HG02642 (cell line): ENCODE measurements at regions not wholly inside any gene's neighbourhood (a gene's known extent, or its start where the extent isn't known, plus 50 kb on each side); places are given as distances from the start of the nearest gene placed in this dataset.

Experiments
- ATAC-seq: cut with Tn5 transposase; IDR thresholded peaks from one replicate; pipeline ENCODE4 v1.9.1; 2021; ENCODE audit warnings: mild to moderate bottlenecking; ENCODE audit not compliant: unreplicated experiment, poor library complexity

DNA sequence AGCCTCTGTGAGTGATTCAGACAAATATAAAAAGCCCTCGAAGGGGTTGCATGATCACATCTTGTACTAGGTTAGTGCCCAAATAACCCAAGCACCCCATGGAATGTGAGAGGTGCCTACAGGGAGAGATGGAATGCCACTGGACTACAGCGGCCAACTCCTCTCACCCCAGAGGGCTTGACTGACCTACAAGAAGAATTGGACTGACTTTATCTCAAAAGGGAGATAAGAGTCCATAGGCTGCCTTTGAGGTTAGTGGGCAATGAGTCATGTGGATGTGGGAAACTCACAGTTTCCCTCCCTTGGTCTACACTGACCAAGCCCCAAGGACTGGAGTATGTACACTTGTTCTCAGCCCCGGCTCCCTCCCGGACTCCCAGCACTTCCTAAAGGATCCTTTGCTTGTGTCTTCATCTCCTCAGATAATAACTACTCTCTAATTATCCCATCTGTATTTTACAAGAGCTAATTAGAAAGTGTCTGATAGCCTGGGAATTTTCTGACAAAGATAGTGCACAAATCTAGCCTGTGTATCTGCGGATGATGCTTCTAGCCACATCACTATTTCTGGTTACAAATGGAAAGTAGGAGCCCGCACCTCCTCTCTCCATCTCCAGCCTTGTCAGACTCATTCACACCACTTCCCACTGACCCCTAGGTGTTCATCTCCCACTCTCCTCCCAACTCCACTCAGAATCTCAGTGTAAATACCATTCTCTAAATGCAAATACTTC is 547.8 kb upstream of the TBL1XR1 start:
- ATAC-seq = no peak

DNA sequence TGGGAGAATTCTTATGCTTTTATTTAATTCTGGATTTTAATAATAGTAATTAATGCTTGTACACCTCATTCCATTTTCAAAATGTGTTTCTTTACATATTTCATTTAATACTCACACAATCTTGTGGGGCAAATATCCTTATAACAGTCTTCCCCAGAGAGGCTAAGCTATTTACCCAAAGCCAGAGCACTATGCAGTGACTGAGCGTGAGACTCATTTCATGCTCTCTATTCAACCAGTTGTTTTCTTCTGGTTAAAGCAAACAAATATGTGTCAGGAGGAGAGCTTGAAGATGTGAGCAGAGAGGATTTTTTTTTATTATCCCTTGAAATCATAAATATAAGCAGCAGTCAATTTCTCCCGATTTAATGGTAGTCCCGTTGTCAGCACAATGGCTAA is 548.3 kb upstream of the TBL1XR1 start:
- ATAC-seq = no peak

DNA sequence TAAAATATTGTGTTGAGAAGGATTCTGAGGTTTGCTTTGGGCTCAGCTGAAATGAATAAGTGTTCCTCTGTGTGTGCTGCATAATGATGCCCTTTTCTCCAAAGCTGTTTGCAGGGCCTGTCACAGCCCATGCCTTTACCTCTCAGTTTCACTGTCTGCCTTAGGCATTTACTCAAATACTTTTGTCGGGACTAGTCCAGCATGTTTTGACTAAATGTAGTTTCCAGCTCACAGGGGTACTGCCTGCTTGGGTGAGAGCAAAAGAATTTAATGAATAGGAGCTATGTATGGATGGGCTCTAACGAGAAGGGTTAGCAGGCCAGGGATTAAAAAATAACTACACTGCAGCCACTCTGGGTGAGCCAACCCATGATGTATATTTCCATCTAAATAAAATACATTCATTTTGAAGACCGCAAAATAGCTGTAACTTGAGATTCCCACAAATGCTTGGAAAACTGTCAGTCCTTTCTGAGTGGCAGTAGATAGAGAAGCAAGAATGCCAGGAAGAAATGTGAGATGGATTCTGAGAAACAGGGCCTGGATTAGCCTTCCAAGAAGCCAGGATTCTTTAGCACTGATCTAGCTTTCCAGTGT is 549.2 kb upstream of the TBL1XR1 start:
- ATAC-seq = no peak

DNA sequence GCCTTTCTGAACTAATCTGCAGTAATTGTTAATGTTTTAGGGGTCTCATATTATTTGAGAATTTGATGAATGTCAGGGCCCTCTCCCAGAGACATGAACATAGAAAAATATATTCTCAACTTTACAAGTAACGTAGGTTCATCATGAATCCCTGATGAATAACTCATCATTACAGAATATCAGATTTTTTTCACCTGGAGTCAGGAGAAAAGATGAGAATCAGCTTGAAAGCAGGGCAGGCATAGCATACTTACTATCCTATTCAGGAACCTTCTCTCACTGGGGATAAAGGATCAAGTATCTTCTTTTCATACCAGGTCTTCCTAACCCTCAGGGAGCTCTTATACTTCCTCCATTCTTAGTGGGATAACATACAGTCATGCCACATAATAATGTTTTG is 552.6 kb upstream of the TBL1XR1 start:
- no peak for ATAC-seq

DNA sequence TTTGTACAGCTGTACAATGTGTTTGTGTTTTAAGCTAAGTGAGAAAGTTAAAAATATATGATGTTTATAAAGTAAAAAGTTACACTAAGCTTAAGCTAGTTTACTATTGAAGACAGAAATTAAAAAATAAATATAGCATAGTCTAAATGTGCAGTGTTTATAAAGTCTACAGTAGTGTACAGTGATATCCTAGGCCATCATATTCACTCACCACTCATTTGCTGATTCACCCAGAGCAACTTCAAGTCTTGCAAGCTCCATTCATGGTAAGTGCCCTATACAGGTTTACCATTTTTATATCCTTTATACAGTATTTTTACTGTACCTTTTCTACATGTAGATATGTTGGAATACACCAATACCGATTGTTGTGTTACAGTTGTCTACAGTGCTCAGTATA is 553.2 kb upstream of the TBL1XR1 start:
- ATAC-seq = no peak

DNA sequence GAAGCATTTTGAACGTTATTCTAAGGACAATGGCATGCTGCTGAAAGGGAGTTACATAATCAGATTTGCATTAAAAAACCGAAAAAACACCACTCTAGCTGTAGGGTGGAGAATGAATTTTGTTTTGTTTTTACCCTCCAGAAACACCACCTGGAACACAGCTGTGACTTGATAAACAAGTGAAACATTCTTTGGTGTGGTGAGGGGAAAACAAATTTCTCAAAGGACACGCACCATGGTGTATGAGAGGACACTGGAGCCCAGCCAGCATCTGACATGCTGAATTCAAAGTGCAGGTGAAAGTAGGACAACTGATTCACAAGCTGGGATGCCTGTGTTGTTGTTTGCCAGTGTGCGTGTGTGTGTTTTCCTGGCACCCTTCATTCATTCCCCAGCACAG is 554.5 kb upstream of the TBL1XR1 start:
- peak; percentile 58 for ATAC-seq

DNA sequence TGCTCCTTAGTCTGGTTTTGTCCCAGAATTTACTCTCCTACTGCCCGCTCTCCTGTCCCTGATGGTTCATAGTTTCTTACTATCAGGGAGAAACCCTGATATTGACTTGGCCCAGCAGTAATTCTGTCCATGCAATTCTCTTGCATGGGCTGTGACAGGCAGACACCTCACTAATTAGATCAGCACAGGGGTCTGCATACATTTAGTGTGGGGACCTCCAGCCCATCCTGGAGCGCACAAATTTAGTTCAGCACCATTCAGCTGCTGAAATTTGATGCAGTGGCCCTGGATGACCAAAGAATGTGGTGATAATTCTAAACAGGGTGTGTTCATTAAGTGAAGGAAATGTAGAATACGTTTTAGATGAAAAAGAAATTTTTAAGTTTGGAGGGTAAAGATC is 555.5 kb upstream of the TBL1XR1 start:
- ATAC-seq = no peak

DNA sequence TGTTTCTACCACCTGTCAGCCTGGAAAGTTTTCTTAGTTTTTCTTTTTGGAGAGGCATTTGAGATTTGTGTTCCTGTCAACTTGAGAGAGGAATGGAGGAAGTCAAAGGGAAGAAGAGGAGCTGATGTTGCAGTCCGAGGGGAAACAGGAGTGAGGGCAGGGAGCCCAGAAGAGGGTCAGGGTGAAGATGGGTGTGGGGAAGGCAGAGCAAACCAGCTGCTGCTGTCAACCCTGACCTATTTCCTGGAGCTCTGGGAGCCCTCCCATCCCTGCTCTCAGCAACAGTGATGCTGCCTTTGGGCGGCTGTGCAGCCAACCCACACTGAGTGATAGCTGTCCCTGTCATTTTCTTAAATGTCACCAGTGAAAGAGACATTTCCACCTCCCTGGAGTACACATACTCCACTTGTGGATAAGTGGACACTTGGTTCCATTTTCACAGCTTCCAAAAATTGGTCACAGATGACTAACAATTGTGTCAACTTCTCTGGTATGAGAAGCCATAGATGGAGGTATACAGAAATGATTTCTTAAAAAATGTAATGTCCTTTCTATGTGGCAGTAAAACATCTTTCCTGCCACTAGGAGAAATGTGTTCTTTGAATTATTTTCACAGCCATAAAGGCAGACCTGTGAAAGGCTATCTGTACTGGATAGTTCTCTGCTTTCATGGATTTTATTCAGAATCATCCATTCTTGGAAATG is 556.3 kb upstream of the TBL1XR1 start:
- no peak for ATAC-seq

DNA sequence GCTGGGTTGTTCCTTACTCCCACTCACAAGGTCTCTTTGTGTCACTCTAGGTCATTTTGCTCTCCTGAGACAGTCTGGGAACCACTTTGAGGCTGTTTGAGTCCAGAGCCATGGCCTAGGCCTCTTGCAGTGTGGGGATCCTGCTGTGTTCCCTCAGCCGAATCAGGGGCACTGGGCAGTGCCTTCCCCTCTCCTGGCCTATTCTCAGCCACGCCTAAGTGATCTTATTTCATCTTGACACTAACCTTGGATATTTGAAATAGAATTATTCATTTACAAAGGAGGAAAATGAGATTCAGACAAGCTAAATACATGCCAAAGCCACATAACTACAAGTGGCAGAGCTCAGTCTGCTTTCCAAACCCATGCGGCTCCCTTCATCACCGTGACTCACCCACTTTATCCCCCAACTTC is 557.2 kb upstream of the TBL1XR1 start:
- ATAC-seq = no peak

DNA sequence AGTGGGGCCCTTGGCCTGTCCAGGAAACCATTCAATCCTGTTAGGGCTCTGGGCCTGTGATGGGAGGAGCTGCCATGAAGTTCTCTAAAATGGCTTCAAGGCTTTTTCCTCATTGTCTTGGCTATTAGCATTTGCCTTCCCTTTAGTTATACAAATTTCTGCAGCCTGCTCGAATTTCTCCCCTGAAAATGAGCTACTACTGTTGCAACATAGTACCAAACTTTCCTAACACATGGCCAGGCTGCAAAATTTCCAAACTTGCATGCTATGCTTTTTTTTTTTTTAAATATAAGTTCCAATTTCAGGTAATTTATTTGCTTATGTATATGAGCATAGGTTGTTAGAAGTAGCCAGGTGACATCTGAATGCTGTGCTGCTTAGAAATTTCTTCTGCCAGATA is 560.8 kb upstream of the TBL1XR1 start:
- ATAC-seq = no peak

DNA sequence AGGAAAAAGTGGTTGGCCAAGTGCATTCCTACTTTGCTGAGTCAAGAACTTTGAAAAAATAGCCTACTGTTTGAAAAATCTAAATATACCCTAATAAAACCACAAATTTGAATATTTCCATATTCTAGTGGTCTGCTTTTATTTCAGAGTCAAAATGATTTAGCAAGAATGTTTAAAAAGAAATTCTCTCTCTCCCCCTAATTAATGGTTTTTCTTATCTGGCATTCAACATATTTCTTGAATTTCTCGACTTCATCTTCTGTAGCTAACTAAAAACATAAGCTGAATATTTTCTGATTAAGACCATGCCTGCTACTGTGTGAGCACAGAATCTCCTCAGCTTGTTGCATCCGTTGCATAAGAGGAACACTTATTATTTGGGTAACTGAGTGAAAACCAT is 563.5 kb upstream of the TBL1XR1 start:
- no peak for ATAC-seq

DNA sequence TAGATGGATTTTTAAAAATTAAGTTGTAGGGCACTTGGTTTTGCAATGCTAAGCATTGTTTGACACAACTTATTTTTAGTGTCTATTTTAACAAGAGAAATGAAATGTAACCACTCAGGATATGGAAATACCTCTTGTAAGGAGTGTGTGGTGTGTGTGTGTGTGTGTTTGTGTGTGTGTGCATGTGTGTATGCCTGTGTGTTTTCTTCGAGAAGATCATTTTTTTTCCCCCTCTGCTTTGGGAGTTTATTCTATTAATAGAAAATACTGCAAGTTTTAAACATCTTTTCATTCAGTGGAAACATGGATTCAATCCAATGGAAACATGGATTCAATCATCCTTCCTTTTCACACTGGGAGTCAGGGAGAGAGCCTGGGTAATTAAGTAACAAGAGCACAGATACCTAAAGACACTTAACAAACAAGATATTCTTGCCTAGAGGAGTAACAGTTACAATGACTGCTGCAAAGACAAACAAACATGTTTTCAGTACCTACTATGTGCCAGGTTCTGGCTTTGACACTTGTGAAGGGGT is 567.2 kb upstream of the TBL1XR1 start:
- no peak for ATAC-seq

DNA sequence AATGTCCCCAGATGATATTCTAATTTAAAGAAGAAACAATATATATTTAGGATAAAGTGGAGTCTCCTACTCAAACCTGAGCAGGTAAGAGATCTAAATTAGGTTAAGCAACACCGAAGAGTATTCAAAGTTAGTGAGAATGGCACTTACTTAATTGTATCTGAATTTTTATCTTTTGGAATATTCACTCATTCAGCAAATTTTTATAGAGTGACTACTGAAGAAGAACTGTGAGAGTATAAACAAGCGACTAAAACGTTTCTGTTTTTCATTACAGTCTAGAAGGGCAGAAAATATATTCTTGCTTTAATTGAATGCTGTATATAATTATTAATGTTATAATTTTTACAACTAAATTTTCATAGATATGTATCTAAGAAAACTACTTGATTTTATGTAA is 567.7 kb upstream of the TBL1XR1 start:
- ATAC-seq = no peak

DNA sequence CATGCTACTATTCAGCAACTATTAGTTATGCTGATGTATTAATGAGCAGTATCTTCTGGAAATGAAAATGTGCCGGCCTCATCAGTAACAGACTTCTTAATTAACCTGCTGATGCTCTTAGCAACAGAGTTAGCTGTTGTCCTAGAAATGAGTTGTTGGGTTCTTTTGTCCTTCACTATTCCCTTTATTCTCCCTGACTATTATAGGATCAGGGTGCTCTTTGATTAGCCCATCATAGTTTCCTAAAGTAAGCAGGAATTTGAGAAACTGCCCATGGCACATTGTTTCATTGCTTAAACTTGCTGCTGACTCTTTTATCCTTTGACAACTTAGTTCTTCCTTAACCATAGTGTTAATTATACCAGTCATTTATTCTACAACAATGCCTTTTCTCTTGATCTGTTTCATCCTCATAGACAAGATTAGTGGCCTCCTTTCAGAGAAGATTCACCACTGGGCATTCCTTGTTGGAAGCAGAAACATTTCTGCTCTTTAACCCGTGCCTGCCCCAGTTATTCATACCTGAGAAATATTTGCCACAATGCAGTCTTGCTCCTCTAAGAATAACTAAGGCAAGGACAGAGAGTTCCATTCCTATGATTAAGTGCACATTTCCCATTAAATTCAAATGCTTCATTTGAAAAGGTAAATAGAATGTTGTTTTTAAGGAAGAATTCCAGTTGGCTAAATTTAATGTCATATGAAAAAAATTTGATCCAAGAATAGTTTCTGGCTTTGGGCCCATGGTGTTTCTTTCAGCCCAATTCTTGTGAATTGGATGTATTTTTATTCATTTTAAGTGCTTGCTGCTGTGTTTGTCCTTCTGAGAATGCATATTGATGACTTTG is 573.3 kb upstream of the TBL1XR1 start:
- ATAC-seq = no peak

DNA sequence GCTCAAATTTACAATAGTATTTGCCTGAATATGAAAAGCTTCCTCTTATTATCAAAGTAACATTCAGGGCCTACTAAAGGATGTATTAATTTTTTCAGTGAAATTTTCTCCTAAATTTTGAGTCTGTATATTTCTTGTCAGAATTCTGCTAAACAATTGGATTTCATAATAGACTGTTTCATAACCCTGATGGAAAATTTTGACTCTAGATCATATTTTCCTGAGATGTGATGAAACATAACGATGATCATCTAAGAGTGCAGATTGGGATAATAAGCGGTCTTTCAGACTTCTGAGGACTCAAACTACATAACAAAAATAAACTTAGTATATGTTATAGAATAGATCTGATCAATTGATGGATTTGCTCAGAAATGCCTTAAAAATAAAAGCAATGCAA is 574.5 kb upstream of the TBL1XR1 start:
- ATAC-seq = no peak

DNA sequence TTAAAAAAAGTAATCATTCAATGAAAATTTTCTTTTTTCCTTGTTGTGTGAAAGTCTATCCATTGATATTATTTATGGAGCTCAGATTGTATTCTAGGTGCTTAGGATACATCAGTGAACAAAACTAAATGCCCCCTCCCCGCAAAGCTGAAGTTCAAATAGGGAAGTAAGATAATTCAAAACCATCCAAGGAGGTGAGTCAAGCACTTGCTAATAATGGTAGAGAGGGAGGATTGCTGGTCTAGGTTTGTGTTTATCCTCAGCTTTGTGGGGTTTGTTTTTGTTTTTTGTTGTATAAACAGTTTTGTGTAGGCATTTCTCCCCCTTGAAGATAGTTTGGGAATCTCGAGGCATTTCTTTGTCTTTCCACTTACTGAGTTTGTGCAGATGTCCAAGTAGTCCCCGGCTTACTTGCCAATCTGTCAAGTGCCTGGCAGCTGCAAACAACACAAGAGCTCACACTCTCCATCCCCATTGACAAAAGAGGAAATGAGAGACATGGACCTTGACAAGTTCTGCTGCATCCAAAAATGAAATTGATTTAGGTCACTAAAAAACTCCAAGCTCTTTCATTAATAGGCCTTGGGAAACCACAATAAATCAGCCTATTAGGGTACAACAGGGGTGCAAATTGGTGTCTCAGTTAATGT is 575.8 kb upstream of the TBL1XR1 start:
- ATAC-seq = no peak

DNA sequence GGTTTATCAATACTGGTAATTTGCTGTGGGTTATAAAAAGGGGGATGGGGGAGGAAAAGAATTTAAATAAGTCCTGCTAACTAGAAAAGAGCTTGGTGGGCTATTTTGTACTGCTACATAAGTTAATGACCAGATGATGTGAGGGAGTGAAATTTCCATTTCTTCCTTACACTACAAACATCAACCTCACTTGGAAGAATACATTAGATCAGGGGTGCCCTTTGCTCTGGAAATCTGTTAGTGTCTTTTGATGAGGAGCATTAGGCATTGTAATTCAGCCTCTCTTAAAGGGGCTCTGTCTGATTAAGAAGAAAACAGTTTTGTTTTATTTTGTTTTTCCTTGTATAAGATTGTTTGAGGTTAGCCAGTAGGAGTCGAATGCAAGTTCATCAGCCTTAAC is 576.4 kb upstream of the TBL1XR1 start:
- ATAC-seq = no peak

DNA sequence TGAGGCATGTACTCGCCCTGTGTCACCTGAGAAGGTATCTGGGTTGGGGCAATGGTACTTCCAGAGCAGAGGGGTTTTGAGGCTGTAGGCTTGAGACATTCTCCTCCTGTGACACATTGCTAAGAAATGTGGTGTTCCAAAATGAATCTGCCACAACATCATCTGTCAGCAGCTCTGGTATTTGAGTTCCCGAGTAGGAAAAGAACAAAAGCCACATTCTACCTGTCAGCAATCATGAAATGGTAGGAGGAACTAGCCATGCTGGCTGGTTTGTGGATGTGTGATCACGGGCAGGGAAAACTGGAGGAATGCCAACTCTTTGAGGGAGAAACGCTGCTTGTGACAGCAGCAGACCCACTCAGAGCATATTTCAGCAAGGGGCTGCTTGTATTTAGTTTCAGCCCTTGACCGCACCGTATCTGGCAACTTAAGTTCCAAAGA is 579.4 kb upstream of the TBL1XR1 start:
- no peak for ATAC-seq

DNA sequence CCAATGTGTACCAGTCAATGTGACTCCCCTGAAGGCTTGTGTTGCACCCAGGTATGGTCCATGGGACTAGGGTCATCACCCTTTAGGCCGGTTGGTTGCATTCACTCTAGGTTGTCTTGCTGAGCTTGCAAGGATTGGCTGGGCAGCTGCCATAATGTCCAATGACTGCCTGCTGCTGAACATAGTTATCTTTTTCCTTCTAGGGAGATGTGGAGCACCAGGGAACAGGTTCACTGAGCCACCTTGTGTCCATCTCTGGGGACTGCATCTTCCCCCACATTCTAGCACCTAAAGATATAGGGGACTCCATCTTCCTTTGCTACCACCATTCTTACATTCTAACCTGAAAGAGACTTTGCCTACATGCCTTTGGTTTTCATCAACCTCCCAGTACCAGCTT is 580.4 kb upstream of the TBL1XR1 start:
- ATAC-seq = peak; percentile 92

DNA sequence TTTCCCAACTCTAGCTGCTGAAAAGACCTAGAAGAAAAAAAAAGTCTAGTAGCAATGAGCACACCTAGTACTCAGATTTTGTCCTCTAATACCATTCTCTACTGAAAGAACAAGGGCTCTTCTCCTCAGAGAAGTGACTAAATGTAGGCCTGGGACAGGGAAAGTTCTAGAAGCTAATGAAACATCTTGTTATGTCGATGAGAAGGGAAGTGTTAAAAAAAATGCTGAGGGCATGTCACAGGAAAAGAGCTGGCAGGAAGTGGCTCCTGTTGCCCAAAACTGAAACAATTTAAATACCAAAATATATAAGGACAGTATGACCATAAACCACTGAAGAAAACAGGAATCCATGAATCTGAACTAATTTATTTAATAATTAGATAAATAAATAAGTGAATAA is 581.4 kb upstream of the TBL1XR1 start:
- ATAC-seq = no peak
